Neural crest cell (in vitro differentiated cells): ENCODE measurements at regions not wholly inside any gene's neighbourhood (a gene's known extent, or its start where the extent isn't known, plus 50 kb on each side); places are given as distances from the start of the nearest gene placed in this dataset.

Experiments
- DNase-seq: peaks from one replicate; pipeline ENCODE4 v3.0.0; 2021; ENCODE audit warnings: low read depth, mixed read lengths, low spot score
- H3K27ac Mint-ChIP-seq: one replicate; pipeline ENCODE4 v1.8.0; 2021; ENCODE audit warnings: mild to moderate bottlenecking, mixed read lengths; ENCODE audit not compliant: unreplicated experiment
- H3K27me3 Mint-ChIP-seq: 2 replicates; pipeline ENCODE4 v1.8.0; 2021; ENCODE audit warnings: low read depth, mild to moderate bottlenecking, mixed read lengths
- H3K36me3 Mint-ChIP-seq: 2 replicates; pipeline ENCODE4 v1.8.0; 2021; ENCODE audit warnings: low read depth, mild to moderate bottlenecking, mixed read lengths
- H3K4me1 Mint-ChIP-seq: 2 replicates; pipeline ENCODE4 v1.8.0; 2021; ENCODE audit warnings: mixed read lengths
- H3K4me3 Mint-ChIP-seq: one replicate; pipeline ENCODE4 v1.8.0; 2021; ENCODE audit warnings: mild to moderate bottlenecking, mixed read lengths
- H3K9me3 Mint-ChIP-seq: 2 replicates; pipeline ENCODE4 v1.8.0; 2021; ENCODE audit warnings: mixed read lengths
- CTCF ChIP-seq: fragments of 200-600 bp; sonication (generic); conservative IDR thresholded peaks from 2 replicates; pipeline ENCODE4 v1.5.0; 2021; ENCODE audit warnings: antibody characterized with exemption, mild to moderate bottlenecking

- Mint-ChIP-seq H3K9me3 (no peaks in the 10 kb centered on the region), H3K36me3 (no peaks in the 10 kb centered on the region), H3K27ac (no peak overlapping the region), H3K27me3 (no peaks in the 10 kb centered on the region), H3K4me3 (no peak overlapping the region), H3K4me1 (no peaks in the 10 kb centered on the region)
- no peak for DNase-seq
- no peak for TF ChIP-seq CTCF
Measured at GRCh38 chr3:70803319-70803718, 490.9 kb upstream of the MDFIC2 start.

DNA sequence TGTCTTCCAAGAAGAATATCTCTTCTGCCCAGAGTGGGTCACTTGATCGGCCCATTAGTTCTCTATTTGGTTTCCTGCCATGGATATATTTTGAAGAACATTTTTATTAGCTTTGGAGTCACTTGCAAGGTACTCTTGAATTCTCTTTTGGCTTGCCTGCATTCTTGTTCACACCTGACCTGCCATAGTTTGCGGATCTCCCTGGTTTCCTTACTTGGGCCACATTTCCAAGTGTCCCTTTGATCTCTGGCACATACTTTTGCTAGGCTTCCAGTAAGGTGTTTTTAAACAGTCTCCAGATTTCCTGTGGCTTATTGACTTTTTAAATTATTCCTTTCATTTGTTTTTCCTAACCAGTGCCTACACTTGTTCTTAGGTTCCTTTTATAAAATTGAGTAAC, 488.5 kb upstream of the MDFIC2 start:
- TF ChIP-seq CTCF, result no peak
- H3K36me3 Mint-ChIP-seq, result peaks cover 2% of the 10 kb centered on the region
- peaks cover 4% of the 10 kb centered on the region for H3K9me3 Mint-ChIP-seq
- H3K27ac Mint-ChIP-seq, result no peak overlapping the region
- no peak overlapping the region for H3K4me3 Mint-ChIP-seq
- H3K4me1 Mint-ChIP-seq, result no peaks in the 10 kb centered on the region
- H3K27me3 Mint-ChIP-seq, result no peaks in the 10 kb centered on the region
- no peak for DNase-seq

GRCh38 chr3:70789878-70790277, 477.4 kb upstream of the MDFIC2 start:
- TF ChIP-seq CTCF, result no peak
- Mint-ChIP-seq H3K4me1 (no peaks in the 10 kb centered on the region), H3K27ac (no peak overlapping the region), H3K27me3 (no peaks in the 10 kb centered on the region), H3K36me3 (no peaks in the 10 kb centered on the region), H3K4me3 (no peak overlapping the region), H3K9me3 (peaks cover 5% of the 10 kb centered on the region)
- DNase-seq, result no peak

DNA sequence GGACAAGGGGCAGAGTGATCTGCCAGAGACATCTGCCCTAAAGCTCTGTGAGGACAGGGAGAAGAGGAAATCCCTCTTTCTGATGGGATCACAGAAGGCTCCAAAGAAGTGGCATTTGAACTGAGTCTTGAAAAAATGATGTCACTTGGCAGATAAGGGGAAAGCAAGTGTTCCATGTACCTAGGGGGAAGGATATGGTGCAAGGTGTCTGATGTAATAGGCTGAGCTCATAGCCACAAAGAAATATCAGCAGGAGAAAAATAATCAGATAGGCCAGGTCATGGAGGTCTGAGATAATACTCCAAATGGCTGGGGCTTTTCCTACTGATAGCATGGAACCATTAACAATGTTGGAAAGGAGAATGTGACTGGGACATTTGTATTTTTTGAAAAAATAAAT, 468.4 kb upstream of the MDFIC2 start:
- TF ChIP-seq CTCF, result no peak
- Mint-ChIP-seq H3K27me3 (no peaks in the 10 kb centered on the region), H3K9me3 (peaks cover 11% of the 10 kb centered on the region), H3K4me1 (no peaks in the 10 kb centered on the region), H3K27ac (no peak overlapping the region), H3K4me3 (no peak overlapping the region), H3K36me3 (no peaks in the 10 kb centered on the region)
- DNase-seq, result no peak

GRCh38 chr3:70779296-70779695, 466.9 kb upstream of the MDFIC2 start:
- no peak for DNase-seq
- Mint-ChIP-seq H3K27me3 (no peaks in the 10 kb centered on the region), H3K4me3 (no peak overlapping the region), H3K9me3 (peaks cover 5% of the 10 kb centered on the region), H3K36me3 (no peaks in the 10 kb centered on the region), H3K27ac (no peak overlapping the region), H3K4me1 (no peaks in the 10 kb centered on the region)
- TF ChIP-seq CTCF, result no peak

- Mint-ChIP-seq H3K36me3 (no peaks in the 10 kb centered on the region), H3K9me3 (peaks cover 5% of the 10 kb centered on the region), H3K4me1 (no peaks in the 10 kb centered on the region), H3K27ac (no peak overlapping the region), H3K4me3 (no peak overlapping the region), H3K27me3 (no peaks in the 10 kb centered on the region)
- TF ChIP-seq CTCF, result no peak
- no peak for DNase-seq
Measured at GRCh38 chr3:70776081-70776480, 463.6 kb upstream of the MDFIC2 start.
